ENCODE measurements at regions not wholly inside any gene's neighbourhood (a gene's known extent, or its start where the extent isn't known, plus 50 kb on each side); places are given as distances from the start of the nearest gene placed in this dataset.

GRCh38 chr2:84016183-84016582 is 442.9 kb downstream of the SUCLG1 start:
- no peaks in the 10 kb centered on the region for H3K27me3 ChIP-seq
- H3K4me3 ChIP-seq, result no peak overlapping the region
- TF ChIP-seq, protein P1, sequence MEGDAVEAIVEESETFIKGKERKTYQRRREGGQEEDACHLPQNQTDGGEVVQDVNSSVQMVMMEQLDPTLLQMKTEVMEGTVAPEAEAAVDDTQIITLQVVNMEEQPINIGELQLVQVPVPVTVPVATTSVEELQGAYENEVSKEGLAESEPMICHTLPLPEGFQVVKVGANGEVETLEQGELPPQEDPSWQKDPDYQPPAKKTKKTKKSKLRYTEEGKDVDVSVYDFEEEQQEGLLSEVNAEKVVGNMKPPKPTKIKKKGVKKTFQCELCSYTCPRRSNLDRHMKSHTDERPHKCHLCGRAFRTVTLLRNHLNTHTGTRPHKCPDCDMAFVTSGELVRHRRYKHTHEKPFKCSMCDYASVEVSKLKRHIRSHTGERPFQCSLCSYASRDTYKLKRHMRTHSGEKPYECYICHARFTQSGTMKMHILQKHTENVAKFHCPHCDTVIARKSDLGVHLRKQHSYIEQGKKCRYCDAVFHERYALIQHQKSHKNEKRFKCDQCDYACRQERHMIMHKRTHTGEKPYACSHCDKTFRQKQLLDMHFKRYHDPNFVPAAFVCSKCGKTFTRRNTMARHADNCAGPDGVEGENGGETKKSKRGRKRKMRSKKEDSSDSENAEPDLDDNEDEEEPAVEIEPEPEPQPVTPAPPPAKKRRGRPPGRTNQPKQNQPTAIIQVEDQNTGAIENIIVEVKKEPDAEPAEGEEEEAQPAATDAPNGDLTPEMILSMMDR (IDR thresholded peaks at IDR 0.05), result no peak
- TF ChIP-seq POLR2AphosphoS5 (IDR thresholded peaks at IDR 0.05), result no peak
- no peak for TF ChIP-seq EP300 (IDR thresholded peaks at IDR 0.05)
- TF ChIP-seq POLR2A (IDR thresholded peaks at IDR 0.05), result no peak
- no peak for DNase-seq (ENCODE audit: low spot score in 2 of 2)
- H3K4me1 ChIP-seq, result no peaks in the 10 kb centered on the region
- no peak overlapping the region for H3K27ac ChIP-seq
- no peaks in the 10 kb centered on the region for H3K36me3 ChIP-seq
- 81% methylated on average over 5 of the region's 5 CpGs for WGBS
- H3K9me3 ChIP-seq, result no peaks in the 10 kb centered on the region

DNA sequence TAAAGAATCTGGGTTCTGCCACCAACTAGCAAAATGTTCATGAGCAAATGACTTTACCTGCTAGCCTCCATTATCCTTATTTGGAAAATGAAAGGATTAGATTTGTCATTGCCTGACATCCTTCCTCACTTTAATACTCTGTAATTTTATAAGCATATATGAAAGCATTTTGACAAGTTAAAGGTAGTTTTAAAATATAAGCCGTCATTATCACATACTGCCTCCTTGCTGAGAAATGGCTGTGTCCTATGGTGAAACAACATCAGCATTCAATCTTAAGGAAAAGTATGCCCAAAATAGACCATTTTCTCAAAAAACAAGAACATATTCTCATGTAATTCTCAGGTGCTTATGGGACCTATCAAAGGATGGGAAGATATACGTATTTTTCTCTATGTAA is 461.2 kb downstream of the SUCLG1 start:
- no peak overlapping the region for H3K4me3 ChIP-seq
- H3K27ac ChIP-seq, result no peak overlapping the region
- 90% methylated on average over 2 of the region's 2 CpGs for WGBS
- no peaks in the 10 kb centered on the region for H3K4me1 ChIP-seq
- no peaks in the 10 kb centered on the region for H3K9me3 ChIP-seq
- no peaks in the 10 kb centered on the region for H3K27me3 ChIP-seq
- TF ChIP-seq POLR2AphosphoS5 (IDR thresholded peaks at IDR 0.05), result no peak
- TF ChIP-seq EP300 (IDR thresholded peaks at IDR 0.05), result no peak
- TF ChIP-seq, protein P1 (IDR thresholded peaks at IDR 0.05), result no peak
- no peak for TF ChIP-seq POLR2A (IDR thresholded peaks at IDR 0.05)
- DNase-seq (ENCODE audit: low spot score in 2 of 2), result no peak
- H3K36me3 ChIP-seq, result no peaks in the 10 kb centered on the region

GRCh38 chr2:83994633-83995179 is 464.4 kb downstream of the SUCLG1 start:
- Histone ChIP-seq H3K36me3 (no peaks in the 10 kb centered on the region), H3K4me3 (no peak overlapping the region), H3K9me3 (no peaks in the 10 kb centered on the region), H3K4me1 (no peaks in the 10 kb centered on the region), H3K27ac (no peak overlapping the region), H3K27me3 (no peaks in the 10 kb centered on the region)
- TF ChIP-seq, protein P1 (IDR thresholded peaks at IDR 0.05), result no peak
- TF ChIP-seq POLR2AphosphoS5 (IDR thresholded peaks at IDR 0.05), result no peak
- no peak for TF ChIP-seq POLR2A (IDR thresholded peaks at IDR 0.05)
- TF ChIP-seq EP300 (IDR thresholded peaks at IDR 0.05), result no peak
- 70% methylated on average over 2 of the region's 2 CpGs for WGBS
- no peak for DNase-seq (ENCODE audit: low spot score in 2 of 2)

DNA sequence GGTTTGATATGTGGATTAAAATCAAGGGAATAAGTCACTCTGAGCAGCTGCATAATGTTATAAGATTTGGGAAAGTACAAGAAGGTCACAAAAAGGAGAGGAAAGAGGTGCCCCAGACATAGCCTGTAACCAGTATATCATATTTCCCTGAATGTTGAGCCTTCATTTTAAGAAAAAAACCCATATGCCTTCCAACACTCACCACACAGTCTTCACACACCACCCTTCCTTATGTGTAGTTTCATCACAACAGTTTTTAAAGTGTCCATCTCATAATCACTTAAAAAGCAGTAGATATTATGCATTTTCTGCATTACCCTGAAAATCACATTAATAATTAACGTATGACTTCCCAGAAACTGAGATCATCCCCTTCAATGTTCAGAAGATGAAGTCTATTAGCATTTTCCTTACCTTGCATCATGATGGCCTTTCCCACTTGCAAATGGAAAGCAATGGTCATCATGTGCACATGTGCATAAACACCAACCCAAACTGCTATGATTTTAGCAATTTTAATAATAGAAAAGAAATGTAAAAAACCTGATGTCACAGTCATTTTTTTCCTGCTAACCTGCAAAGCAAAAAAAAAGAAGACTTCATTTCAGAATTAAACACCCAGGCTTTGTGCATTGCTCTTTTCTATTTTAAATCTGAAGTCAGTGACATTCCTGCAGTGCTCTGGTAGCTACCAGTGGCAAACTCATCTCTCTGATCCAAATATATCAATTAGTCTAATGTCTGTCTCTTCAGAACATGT is 465.0 kb downstream of the SUCLG1 start:
- 79% methylated on average over 1 of the region's 1 CpG for WGBS

GRCh38 chr2:83991992-83992391 is 467.1 kb downstream of the SUCLG1 start:
- H3K27me3 ChIP-seq, result no peaks in the 10 kb centered on the region
- TF ChIP-seq EP300 (IDR thresholded peaks at IDR 0.05), result no peak
- TF ChIP-seq, protein P1 (IDR thresholded peaks at IDR 0.05), result no peak
- no peak for TF ChIP-seq POLR2AphosphoS5 (IDR thresholded peaks at IDR 0.05)
- TF ChIP-seq POLR2A (IDR thresholded peaks at IDR 0.05), result no peak
- H3K9me3 ChIP-seq, result peaks cover 7% of the 10 kb centered on the region
- no peaks in the 10 kb centered on the region for H3K36me3 ChIP-seq
- no peak for DNase-seq (ENCODE audit: low spot score in 2 of 2)
- H3K27ac ChIP-seq, result no peak overlapping the region
- no peak overlapping the region for H3K4me3 ChIP-seq
- 78% methylated on average over 3 of the region's 3 CpGs for WGBS
- no peaks in the 10 kb centered on the region for H3K4me1 ChIP-seq

More for the DNA sequence above, 465.0 kb downstream of the SUCLG1 start:
- Histone ChIP-seq H3K27ac (no peak overlapping the region), H3K4me1 (no peaks in the 10 kb centered on the region), H3K27me3 (no peaks in the 10 kb centered on the region), H3K4me3 (no peak overlapping the region), H3K9me3 (peaks cover under 1% of the 10 kb centered on the region), H3K36me3 (no peaks in the 10 kb centered on the region)
- no peak for TF ChIP-seq POLR2A (IDR thresholded peaks at IDR 0.05)
- no peak for TF ChIP-seq POLR2AphosphoS5 (IDR thresholded peaks at IDR 0.05)
- no peak for TF ChIP-seq EP300 (IDR thresholded peaks at IDR 0.05)
- TF ChIP-seq, protein P1 (IDR thresholded peaks at IDR 0.05), result no peak
- no peak for DNase-seq (ENCODE audit: low spot score in 2 of 2)
